ENCODE measurements at regions not wholly inside any gene's neighbourhood (a gene's known extent, or its start where the extent isn't known, plus 50 kb on each side); places are given as distances from the start of the nearest gene placed in this dataset.

DNA sequence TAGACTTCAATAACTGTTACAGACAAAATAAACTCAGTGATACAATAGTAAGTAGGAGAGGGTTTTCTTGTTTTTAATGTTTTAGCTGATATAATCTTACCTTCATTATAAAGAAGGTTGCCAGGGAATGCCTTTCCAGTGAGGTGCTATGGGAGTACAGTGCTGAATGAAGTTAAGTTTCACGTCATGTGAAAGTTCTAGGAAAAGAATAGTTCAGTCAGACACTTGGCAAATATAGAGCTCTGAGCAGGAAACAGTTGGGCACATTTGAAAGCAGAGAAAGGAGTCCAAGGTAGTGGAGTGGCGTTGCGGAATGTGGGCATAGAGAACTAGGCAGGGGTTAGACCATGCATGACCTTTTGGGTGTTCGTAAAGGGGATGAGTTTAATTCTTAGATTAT is 88.6 kb upstream of the DCN start:
- TF ChIP-seq CTCF (conservative IDR thresholded peaks at IDR 0.05; ENCODE audit: low read depth, low read length): no peak
- no peak for TF ChIP-seq EZH2 (IDR thresholded peaks at IDR 0.05; ENCODE audit: borderline replicate concordance, low read depth, low read length, poor library complexity, severe bottlenecking)

Data from A673 (cell line).